ENCODE measurements at regions not wholly inside any gene's neighbourhood (a gene's known extent, or its start where the extent isn't known, plus 50 kb on each side); places are given as distances from the start of the nearest gene placed in this dataset.

GRCh38 chr7:132705146-132705545, 128.9 kb upstream of the PLXNA4 start:
- Histone ChIP-seq H3K4me1 (ENCODE audit: control insufficient read depth in 4 of 4, insufficient read depth in 4 of 4, low read length in 3 of 4) (no peaks in the 10 kb centered on the region), H3K4me3 (ENCODE audit: low read depth in 1 of 3, low read length in 3 of 3) (no peak overlapping the region), H3K27ac (ENCODE audit: low read depth in 1 of 2, low read length in 2 of 2) (no peak overlapping the region), H3K9ac (ENCODE audit: low read depth in 1 of 2, low read length in 2 of 2) (no peak overlapping the region), H3K9me3 (ENCODE audit: control insufficient read depth in 4 of 4, low read length in 3 of 4) (no peaks in the 10 kb centered on the region), H3K36me3 (ENCODE audit: control insufficient read depth in 4 of 4, insufficient read depth in 3 of 4, low read depth in 1 of 4, low read length in 3 of 4) (no peaks in the 10 kb centered on the region), H3K27me3 (ENCODE audit: control insufficient read depth in 4 of 4, insufficient read depth in 4 of 4, low read length in 3 of 4) (no peaks in the 10 kb centered on the region)
- DNase-seq (ENCODE audit: low spot score), result no peak
- TF ChIP-seq ZBTB33 (IDR thresholded peaks at IDR 0.05) (no peak), JUND (IDR thresholded peaks at IDR 0.05) (no peak)
- TF ChIP-seq, protein P1, sequence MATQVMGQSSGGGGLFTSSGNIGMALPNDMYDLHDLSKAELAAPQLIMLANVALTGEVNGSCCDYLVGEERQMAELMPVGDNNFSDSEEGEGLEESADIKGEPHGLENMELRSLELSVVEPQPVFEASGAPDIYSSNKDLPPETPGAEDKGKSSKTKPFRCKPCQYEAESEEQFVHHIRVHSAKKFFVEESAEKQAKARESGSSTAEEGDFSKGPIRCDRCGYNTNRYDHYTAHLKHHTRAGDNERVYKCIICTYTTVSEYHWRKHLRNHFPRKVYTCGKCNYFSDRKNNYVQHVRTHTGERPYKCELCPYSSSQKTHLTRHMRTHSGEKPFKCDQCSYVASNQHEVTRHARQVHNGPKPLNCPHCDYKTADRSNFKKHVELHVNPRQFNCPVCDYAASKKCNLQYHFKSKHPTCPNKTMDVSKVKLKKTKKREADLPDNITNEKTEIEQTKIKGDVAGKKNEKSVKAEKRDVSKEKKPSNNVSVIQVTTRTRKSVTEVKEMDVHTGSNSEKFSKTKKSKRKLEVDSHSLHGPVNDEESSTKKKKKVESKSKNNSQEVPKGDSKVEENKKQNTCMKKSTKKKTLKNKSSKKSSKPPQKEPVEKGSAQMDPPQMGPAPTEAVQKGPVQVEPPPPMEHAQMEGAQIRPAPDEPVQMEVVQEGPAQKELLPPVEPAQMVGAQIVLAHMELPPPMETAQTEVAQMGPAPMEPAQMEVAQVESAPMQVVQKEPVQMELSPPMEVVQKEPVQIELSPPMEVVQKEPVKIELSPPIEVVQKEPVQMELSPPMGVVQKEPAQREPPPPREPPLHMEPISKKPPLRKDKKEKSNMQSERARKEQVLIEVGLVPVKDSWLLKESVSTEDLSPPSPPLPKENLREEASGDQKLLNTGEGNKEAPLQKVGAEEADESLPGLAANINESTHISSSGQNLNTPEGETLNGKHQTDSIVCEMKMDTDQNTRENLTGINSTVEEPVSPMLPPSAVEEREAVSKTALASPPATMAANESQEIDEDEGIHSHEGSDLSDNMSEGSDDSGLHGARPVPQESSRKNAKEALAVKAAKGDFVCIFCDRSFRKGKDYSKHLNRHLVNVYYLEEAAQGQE (IDR thresholded peaks at IDR 0.05), result no peak
- WGBS, result 66% methylated on average over 5 of the region's 5 CpGs

GRCh38 chr7:132703742-132704141, 127.5 kb upstream of the PLXNA4 start:
- no peak for DNase-seq (ENCODE audit: low spot score)
- H3K4me3 ChIP-seq (ENCODE audit: low read depth in 1 of 3, low read length in 3 of 3), result no peak overlapping the region
- H3K27me3 ChIP-seq (ENCODE audit: control insufficient read depth in 4 of 4, insufficient read depth in 4 of 4, low read length in 3 of 4), result no peaks in the 10 kb centered on the region
- H3K4me1 ChIP-seq (ENCODE audit: control insufficient read depth in 4 of 4, insufficient read depth in 4 of 4, low read length in 3 of 4), result no peaks in the 10 kb centered on the region
- H3K27ac ChIP-seq (ENCODE audit: low read depth in 1 of 2, low read length in 2 of 2), result no peak overlapping the region
- no peaks in the 10 kb centered on the region for H3K9me3 ChIP-seq (ENCODE audit: control insufficient read depth in 4 of 4, low read length in 3 of 4)
- TF ChIP-seq FOXA2 (IDR thresholded peaks at IDR 0.05), result no peak
- no peak for TF ChIP-seq ZBTB33 (IDR thresholded peaks at IDR 0.05)
- TF ChIP-seq, protein P2, sequence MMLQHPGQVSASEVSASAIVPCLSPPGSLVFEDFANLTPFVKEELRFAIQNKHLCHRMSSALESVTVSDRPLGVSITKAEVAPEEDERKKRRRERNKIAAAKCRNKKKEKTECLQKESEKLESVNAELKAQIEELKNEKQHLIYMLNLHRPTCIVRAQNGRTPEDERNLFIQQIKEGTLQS (IDR thresholded peaks at IDR 0.05), result no peak
- TF ChIP-seq, protein P3, sequence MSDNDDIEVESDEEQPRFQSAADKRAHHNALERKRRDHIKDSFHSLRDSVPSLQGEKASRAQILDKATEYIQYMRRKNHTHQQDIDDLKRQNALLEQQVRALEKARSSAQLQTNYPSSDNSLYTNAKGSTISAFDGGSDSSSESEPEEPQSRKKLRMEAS (IDR thresholded peaks at IDR 0.05), result no peak
- TF ChIP-seq HNF4A (conservative IDR thresholded peaks at IDR 0.05), result no peak
- no peak for TF ChIP-seq NR2F2 (IDR thresholded peaks at IDR 0.05)
- TF ChIP-seq, protein P1 (IDR thresholded peaks at IDR 0.05), result no peak
- TF ChIP-seq GABPA (IDR thresholded peaks at IDR 0.05 in 1 of 2, conservative IDR thresholded peaks at IDR 0.05 in 1 of 2), result no peak
- no peak for TF ChIP-seq SP1 (IDR thresholded peaks at IDR 0.05)
- no peak for TF ChIP-seq YY1 (IDR thresholded peaks at IDR 0.05)
- TF ChIP-seq FOXA1 (IDR thresholded peaks at IDR 0.05), result no peak
- no peak for TF ChIP-seq JUND (IDR thresholded peaks at IDR 0.05)
- TF ChIP-seq EGR1 (IDR thresholded peaks at IDR 0.05; ENCODE audit: low read depth in 2 of 2), result no peak
- no peak for TF ChIP-seq HNF4G (IDR thresholded peaks at IDR 0.05)
- TF ChIP-seq TAF1 (conservative IDR thresholded peaks at IDR 0.05), result no peak
- no peak for TF ChIP-seq RXRA (IDR thresholded peaks at IDR 0.05)
- TF ChIP-seq CTCF (IDR thresholded peaks at IDR 0.05; ENCODE audit: low read depth, low read length, missing input control), result no peak
- TF ChIP-seq RAD21 (IDR thresholded peaks at IDR 0.05), result no peak
- H3K36me3 ChIP-seq (ENCODE audit: control insufficient read depth in 4 of 4, insufficient read depth in 3 of 4, low read depth in 1 of 4, low read length in 3 of 4), result no peaks in the 10 kb centered on the region
- no peak overlapping the region for H3K9ac ChIP-seq (ENCODE audit: low read depth in 1 of 2, low read length in 2 of 2)
- 87% methylated on average over 7 of the region's 7 CpGs for WGBS
